A673 (cell line): ENCODE measurements at regions not wholly inside any gene's neighbourhood (a gene's known extent, or its start where the extent isn't known, plus 50 kb on each side); places are given as distances from the start of the nearest gene placed in this dataset.

Experiments used
- CTCF ChIP-seq: fragments of 300-800, 200-600 bp; sonication (generic); conservative IDR thresholded peaks from 2 replicates; pipeline ENCODE4 v1.5.1; 2017; ENCODE audit warnings: low read depth, mild to moderate bottlenecking, antibody characterized with exemption, low read length, moderate library complexity, mixed read lengths
- EZH2 ChIP-seq: fragments of 200-600 bp; sonication (generic); IDR thresholded peaks from 2 replicates; pipeline ENCODE4 v1.6.1; 2017; ENCODE audit warnings: borderline replicate concordance, low read depth, mild to moderate bottlenecking, mixed read lengths, antibody characterized with exemption, low read length; ENCODE audit not compliant: poor library complexity, severe bottlenecking

- TF ChIP-seq CTCF = no peak
- TF ChIP-seq EZH2 = no peak
Measured at GRCh38 chr7:19249281-19249680, 104.1 kb upstream of the FERD3L start.
